NCI-H2196 treated with DMSO at 0.1 percent for 48 hours (cell line): ENCODE measurements at regions not wholly inside any gene's neighbourhood (a gene's known extent, or its start where the extent isn't known, plus 50 kb on each side); places are given as distances from the start of the nearest gene placed in this dataset.
"Not testable (repeated sequence)": the region's sequence is repeated elsewhere in the genome, so short reads cannot be mapped to it uniquely, and the experiment has no call there.

Experiments
- DNase-seq: peaks from one replicate; lab custom pipeline; 2025; ENCODE audit not compliant: unreplicated experiment; lab: John Stamatoyannopoulos, UW

- no peak for DNase-seq
Observed at GRCh38 chr10:8661886-8662285, 607.4 kb downstream of the GATA3 start.

GRCh38 chr10:8663131-8663530 is 608.6 kb downstream of the GATA3 start:
- DNase-seq = no peak

- no peak for DNase-seq
Observed at GRCh38 chr10:8665322-8665721, 610.8 kb downstream of the GATA3 start.

GRCh38 chr10:8670461-8670860 is 616.0 kb downstream of the GATA3 start:
- no peak for DNase-seq

- DNase-seq = no peak
Observed at GRCh38 chr10:8674230-8674629, 619.7 kb downstream of the GATA3 start.

- DNase-seq = no peak
Observed at GRCh38 chr10:8677642-8678041, 623.2 kb downstream of the GATA3 start.

- not testable (repeated sequence) for DNase-seq
Observed at GRCh38 chr10:8684916-8685315, 630.4 kb downstream of the GATA3 start.

- no peak for DNase-seq
Observed at GRCh38 chr10:8688881-8689280, 634.4 kb downstream of the GATA3 start.

GRCh38 chr10:8691498-8692017 is 637.1 kb downstream of the GATA3 start:
- no peak for DNase-seq

- DNase-seq = not testable (repeated sequence)
Observed at GRCh38 chr10:8693635-8694034, 639.1 kb downstream of the GATA3 start.

GRCh38 chr10:8696746-8697145 is 642.3 kb downstream of the GATA3 start:
- no peak for DNase-seq

- no peak for DNase-seq
Observed at GRCh38 chr10:8700689-8701088, 646.2 kb downstream of the GATA3 start.

- no peak for DNase-seq
Observed at GRCh38 chr10:8702181-8702580, 647.7 kb downstream of the GATA3 start.

- no peak for DNase-seq
Observed at GRCh38 chr10:8705415-8705814, 650.9 kb downstream of the GATA3 start.

- no peak for DNase-seq
Observed at GRCh38 chr10:8712656-8713055, 658.2 kb downstream of the GATA3 start.

- no peak for DNase-seq
Observed at GRCh38 chr10:8719971-8720370, 665.5 kb downstream of the GATA3 start.

GRCh38 chr10:8721650-8722049 is 667.2 kb downstream of the GATA3 start:
- DNase-seq = no peak

GRCh38 chr10:8722835-8723234 is 668.3 kb downstream of the GATA3 start:
- no peak for DNase-seq

GRCh38 chr10:8725343-8725742 is 670.9 kb downstream of the GATA3 start:
- no peak for DNase-seq

- no peak for DNase-seq
Observed at GRCh38 chr10:8726084-8726778, 671.7 kb downstream of the GATA3 start.

GRCh38 chr10:8726779-8727084 is 672.2 kb downstream of the GATA3 start:
- DNase-seq = no peak

- no peak for DNase-seq
Observed at GRCh38 chr10:8731121-8732095, 676.9 kb downstream of the GATA3 start.
